ENCODE measurements at regions not wholly inside any gene's neighbourhood (a gene's known extent, or its start where the extent isn't known, plus 50 kb on each side); places are given as distances from the start of the nearest gene placed in this dataset.
"Not testable (repeated sequence)": the region's sequence is repeated elsewhere in the genome, so short reads cannot be mapped to it uniquely, and the experiment has no call there.

- DNase-seq (ENCODE audit: low read depth, low spot score); H2AFZ ChIP-seq (ENCODE audit: low read depth, low read length); H3K9ac ChIP-seq (replicated peaks; ENCODE audit: extremely low read depth, insufficient read depth, low read length); H3K4me1 ChIP-seq (ENCODE audit: control insufficient read depth, extremely low read depth, insufficient read depth, low read length); H3K27ac ChIP-seq (ENCODE audit: insufficient read depth, low read depth, low read length); H3K27me3 ChIP-seq (ENCODE audit: control insufficient read depth in 2 of 2, insufficient read depth in 2 of 2, low read length in 2 of 2); BruUV-seq (replicated peaks); FAIRE-seq; dilution Hi-C loops (cut with MboI; ENCODE audit: extremely low pct_ligation_motif_present, low sequenced_read_pairs); POLR2A ChIA-PET; H3K9me3 ChIP-seq (replicated peaks; ENCODE audit: control insufficient read depth, insufficient read depth, low read length); H3K9me1 ChIP-seq (replicated peaks; ENCODE audit: control insufficient read depth, extremely low read depth, insufficient read depth, low read length); H4K20me1 ChIP-seq (replicated peaks; ENCODE audit: control insufficient read depth, extremely low read depth, insufficient read depth, low read length); H3K79me2 ChIP-seq (ENCODE audit: control insufficient read depth, insufficient read depth, low read length); H3K4me3 ChIP-seq (replicated peaks in 1 of 3; ENCODE audit: insufficient read depth in 1 of 3, low read depth in 1 of 3, low read length in 3 of 3); intact Hi-C loops (cut with micrococcal nuclease); H3K4me2 ChIP-seq (ENCODE audit: insufficient read depth, low read length); CTCF ChIA-PET; H3K36me3 ChIP-seq (ENCODE audit: control insufficient read depth in 2 of 2, extremely low read depth in 1 of 2, insufficient read depth in 2 of 2, low read length in 2 of 2): not testable (repeated sequence)
Measured at GRCh38 chr11:49418877-49419276, 210.5 kb upstream of the FOLH1 start.

DNA sequence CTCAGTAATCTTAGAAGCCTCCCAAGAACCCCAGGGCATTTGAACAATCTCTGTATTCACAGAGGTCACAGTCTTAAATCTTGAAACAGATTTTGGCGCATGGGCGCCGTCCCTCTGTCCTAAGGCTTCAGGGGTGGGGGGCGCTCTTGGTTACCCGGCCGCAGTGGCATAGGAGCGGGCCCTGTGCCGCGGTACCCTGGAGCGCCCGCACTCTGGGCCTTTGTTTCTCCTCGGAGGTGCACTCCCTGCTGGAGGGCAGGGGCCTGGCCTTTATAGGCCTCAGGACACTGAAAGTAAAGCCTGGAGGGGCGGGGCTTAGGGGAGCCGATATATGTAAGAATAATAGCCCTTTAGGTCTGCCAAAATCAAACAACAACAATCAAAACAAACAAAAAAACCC lies 197.3 kb upstream of the FOLH1 start:
- dilution Hi-C loops (cut with MboI; ENCODE audit: extremely low pct_ligation_motif_present, low sequenced_read_pairs) (no loop called here), intact Hi-C loops (cut with micrococcal nuclease) (no loop called here)
- Histone ChIP-seq H3K79me2 (ENCODE audit: control insufficient read depth, insufficient read depth, low read length) (no peaks in the 10 kb centered on the region), H3K4me3 (replicated peaks in 1 of 3; ENCODE audit: insufficient read depth in 1 of 3, low read depth in 1 of 3, low read length in 3 of 3) (no peak overlapping the region), H3K9me1 (replicated peaks; ENCODE audit: control insufficient read depth, extremely low read depth, insufficient read depth, low read length) (no peaks in the 10 kb centered on the region), H3K9me3 (replicated peaks; ENCODE audit: control insufficient read depth, insufficient read depth, low read length) (no peaks in the 10 kb centered on the region), H4K20me1 (replicated peaks; ENCODE audit: control insufficient read depth, extremely low read depth, insufficient read depth, low read length) (no peaks in the 10 kb centered on the region), H3K27ac (ENCODE audit: insufficient read depth, low read depth, low read length) (no peak overlapping the region), H3K4me1 (ENCODE audit: control insufficient read depth, extremely low read depth, insufficient read depth, low read length) (no peaks in the 10 kb centered on the region), H3K27me3 (ENCODE audit: control insufficient read depth in 2 of 2, insufficient read depth in 2 of 2, low read length in 2 of 2) (no peaks in the 10 kb centered on the region), H3K9ac (replicated peaks; ENCODE audit: extremely low read depth, insufficient read depth, low read length) (no peak overlapping the region), H3K36me3 (ENCODE audit: control insufficient read depth in 2 of 2, extremely low read depth in 1 of 2, insufficient read depth in 2 of 2, low read length in 2 of 2) (no peaks in the 10 kb centered on the region), H2AFZ (ENCODE audit: low read depth, low read length) (no peak overlapping the region), H3K4me2 (ENCODE audit: insufficient read depth, low read length) (no peak overlapping the region)
- TF ChIP-seq EZH2 (IDR thresholded peaks at IDR 0.05; ENCODE audit: borderline replicate concordance, low read depth, low read length, severe bottlenecking) (no peak), FOS (IDR thresholded peaks at IDR 0.05; ENCODE audit: borderline replicate concordance, insufficient read depth, low read length) (no peak), POLR2A (IDR thresholded peaks at IDR 0.05; ENCODE audit: low read depth, low read length) (no peak), POLR2AphosphoS5 (IDR thresholded peaks at IDR 0.05; ENCODE audit: insufficient read depth, low read depth, low read length) (no peak), MYC (IDR thresholded peaks at IDR 0.05; ENCODE audit: low read depth, low read length) (no peak), GATA2 (IDR thresholded peaks at IDR 0.05; ENCODE audit: insufficient read depth, insufficient read length, low read depth, low read length) (no peak), JUN (IDR thresholded peaks at IDR 0.05; ENCODE audit: borderline replicate concordance, insufficient read depth, insufficient read length, low read depth) (no peak)
- TF ChIP-seq, protein P1, sequence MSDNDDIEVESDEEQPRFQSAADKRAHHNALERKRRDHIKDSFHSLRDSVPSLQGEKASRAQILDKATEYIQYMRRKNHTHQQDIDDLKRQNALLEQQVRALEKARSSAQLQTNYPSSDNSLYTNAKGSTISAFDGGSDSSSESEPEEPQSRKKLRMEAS (IDR thresholded peaks at IDR 0.05; ENCODE audit: insufficient read depth, insufficient read length) = no peak
- TF ChIP-seq, protein P2, sequence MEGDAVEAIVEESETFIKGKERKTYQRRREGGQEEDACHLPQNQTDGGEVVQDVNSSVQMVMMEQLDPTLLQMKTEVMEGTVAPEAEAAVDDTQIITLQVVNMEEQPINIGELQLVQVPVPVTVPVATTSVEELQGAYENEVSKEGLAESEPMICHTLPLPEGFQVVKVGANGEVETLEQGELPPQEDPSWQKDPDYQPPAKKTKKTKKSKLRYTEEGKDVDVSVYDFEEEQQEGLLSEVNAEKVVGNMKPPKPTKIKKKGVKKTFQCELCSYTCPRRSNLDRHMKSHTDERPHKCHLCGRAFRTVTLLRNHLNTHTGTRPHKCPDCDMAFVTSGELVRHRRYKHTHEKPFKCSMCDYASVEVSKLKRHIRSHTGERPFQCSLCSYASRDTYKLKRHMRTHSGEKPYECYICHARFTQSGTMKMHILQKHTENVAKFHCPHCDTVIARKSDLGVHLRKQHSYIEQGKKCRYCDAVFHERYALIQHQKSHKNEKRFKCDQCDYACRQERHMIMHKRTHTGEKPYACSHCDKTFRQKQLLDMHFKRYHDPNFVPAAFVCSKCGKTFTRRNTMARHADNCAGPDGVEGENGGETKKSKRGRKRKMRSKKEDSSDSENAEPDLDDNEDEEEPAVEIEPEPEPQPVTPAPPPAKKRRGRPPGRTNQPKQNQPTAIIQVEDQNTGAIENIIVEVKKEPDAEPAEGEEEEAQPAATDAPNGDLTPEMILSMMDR (IDR thresholded peaks at IDR 0.05; ENCODE audit: extremely low read depth in 1 of 2, insufficient read depth in 1 of 2, low read depth in 1 of 2, low read length in 2 of 2) = no peak
- CTCF ChIA-PET = no interaction called here
- no peak for FAIRE-seq
- DNase-seq (ENCODE audit: low read depth, low spot score) = no peak
- no TSS peak for BruUV-seq (replicated peaks)
- POLR2A ChIA-PET = no interaction called here

DNA sequence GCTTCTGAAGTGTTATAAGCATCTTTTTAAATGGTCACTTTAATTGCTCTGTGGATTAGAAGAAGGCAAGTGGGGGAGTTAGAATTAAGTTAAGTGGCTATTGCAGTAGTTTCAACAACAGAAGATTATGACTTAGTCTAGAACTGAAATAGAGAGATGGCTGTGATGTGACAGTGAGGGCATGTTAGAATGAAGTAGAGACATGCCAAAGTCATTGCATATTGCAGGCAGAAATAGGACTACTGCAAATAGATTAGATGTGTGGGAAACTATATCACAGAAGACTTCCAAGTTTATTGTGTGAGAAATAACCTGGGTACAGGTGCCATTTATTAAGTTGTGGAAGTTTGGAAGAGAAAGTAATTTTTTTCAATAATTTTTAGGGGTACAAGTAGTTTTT lies 187.4 kb upstream of the FOLH1 start:
- H3K4me2 ChIP-seq (ENCODE audit: insufficient read depth, low read length); H3K79me2 ChIP-seq (ENCODE audit: control insufficient read depth, insufficient read depth, low read length); H3K9me1 ChIP-seq (replicated peaks; ENCODE audit: control insufficient read depth, extremely low read depth, insufficient read depth, low read length); intact Hi-C loops (cut with micrococcal nuclease); FAIRE-seq; H3K9ac ChIP-seq (replicated peaks; ENCODE audit: extremely low read depth, insufficient read depth, low read length); H3K27ac ChIP-seq (ENCODE audit: insufficient read depth, low read depth, low read length); DNase-seq (ENCODE audit: low read depth, low spot score); H3K4me1 ChIP-seq (ENCODE audit: control insufficient read depth, extremely low read depth, insufficient read depth, low read length); H2AFZ ChIP-seq (ENCODE audit: low read depth, low read length); H3K27me3 ChIP-seq (ENCODE audit: control insufficient read depth in 2 of 2, insufficient read depth in 2 of 2, low read length in 2 of 2); CTCF ChIA-PET; H4K20me1 ChIP-seq (replicated peaks; ENCODE audit: control insufficient read depth, extremely low read depth, insufficient read depth, low read length); H3K9me3 ChIP-seq (replicated peaks; ENCODE audit: control insufficient read depth, insufficient read depth, low read length); H3K36me3 ChIP-seq (ENCODE audit: control insufficient read depth in 2 of 2, extremely low read depth in 1 of 2, insufficient read depth in 2 of 2, low read length in 2 of 2); POLR2A ChIA-PET; BruUV-seq (replicated peaks); dilution Hi-C loops (cut with MboI; ENCODE audit: extremely low pct_ligation_motif_present, low sequenced_read_pairs); H3K4me3 ChIP-seq (replicated peaks in 1 of 3; ENCODE audit: insufficient read depth in 1 of 3, low read depth in 1 of 3, low read length in 3 of 3): not testable (repeated sequence)
